Right hindlimb (tissue), 1 donor: ENCODE measurements at regions not wholly inside any gene's neighbourhood (a gene's known extent, or its start where the extent isn't known, plus 50 kb on each side); places are given as distances from the start of the nearest gene placed in this dataset.
"Not testable (repeated sequence)": the region's sequence is repeated elsewhere in the genome, so short reads cannot be mapped to it uniquely, and the experiment has no call there.

Source experiments
- DNase-seq: peaks from one replicate; pipeline ENCODE4 v3.0.0-alpha.2; 2018

GRCh38 chr16:10275214-10275996 is 93.2 kb upstream of the GRIN2A start:
- not testable (repeated sequence) for DNase-seq

- DNase-seq, result no peak
These were observed 95.4 kb upstream of the GRIN2A start for GRCh38 chr16:10277597-10277996.

- no peak for DNase-seq
These were observed 98.3 kb upstream of the GRIN2A start for GRCh38 chr16:10280262-10281170.

GRCh38 chr16:10282367-10282766 is 100.1 kb upstream of the GRIN2A start:
- no peak for DNase-seq

- not testable (repeated sequence) for DNase-seq
These were observed 101.0 kb upstream of the GRIN2A start for GRCh38 chr16:10283246-10283645.

- DNase-seq, result not testable (repeated sequence)
These were observed 95.3 kb upstream of the ATF7IP2 start for GRCh38 chr16:10290467-10291105.

GRCh38 chr16:10292197-10292596 is 93.7 kb upstream of the ATF7IP2 start:
- not testable (repeated sequence) for DNase-seq

GRCh38 chr16:10292976-10293375 is 92.9 kb upstream of the ATF7IP2 start:
- DNase-seq, result not testable (repeated sequence)

GRCh38 chr16:10294153-10294552 is 91.7 kb upstream of the ATF7IP2 start:
- DNase-seq, result not testable (repeated sequence)

- no peak for DNase-seq
These were observed 88.9 kb upstream of the ATF7IP2 start for GRCh38 chr16:10296956-10297340.

GRCh38 chr16:10297341-10298006 is 88.4 kb upstream of the ATF7IP2 start:
- DNase-seq, result no peak

GRCh38 chr16:10300905-10301304 is 85.0 kb upstream of the ATF7IP2 start:
- DNase-seq, result no peak

GRCh38 chr16:10301547-10301946 is 84.3 kb upstream of the ATF7IP2 start:
- not testable (repeated sequence) for DNase-seq

- no peak for DNase-seq
These were observed 79.9 kb upstream of the ATF7IP2 start for GRCh38 chr16:10305912-10306311.

GRCh38 chr16:10308305-10309193 is 77.3 kb upstream of the ATF7IP2 start:
- DNase-seq, result no peak

GRCh38 chr16:10309271-10309932 is 76.5 kb upstream of the ATF7IP2 start:
- DNase-seq, result no peak

GRCh38 chr16:10312008-10312407 is 73.9 kb upstream of the ATF7IP2 start:
- no peak for DNase-seq

GRCh38 chr16:10312784-10313724 is 72.8 kb upstream of the ATF7IP2 start:
- DNase-seq, result no peak

- no peak for DNase-seq
These were observed 71.5 kb upstream of the ATF7IP2 start for GRCh38 chr16:10314317-10314716.

- no peak for DNase-seq
These were observed 71.0 kb upstream of the ATF7IP2 start for GRCh38 chr16:10314811-10315210.
